ENCODE measurements at regions not wholly inside any gene's neighbourhood (a gene's known extent, or its start where the extent isn't known, plus 50 kb on each side); places are given as distances from the start of the nearest gene placed in this dataset.

- H3K4me2 ChIP-seq (ENCODE audit: low read length), result no peak overlapping the region
- peaks cover 8% of the 10 kb centered on the region for H3K4me1 ChIP-seq (ENCODE audit: control insufficient read depth, low read depth, low read length)
- no peak overlapping the region for H3K9ac ChIP-seq (ENCODE audit: low read length)
- peaks cover 1% of the 10 kb centered on the region for H3K79me1 ChIP-seq (ENCODE audit: low read length)
- no CpG with 5 or more reads among the region's 1 CpG for WGBS (ENCODE audit: extremely low coverage, insufficient coverage, low lambda C conversion rate)
- no peak overlapping the region for H3K4me3 ChIP-seq (ENCODE audit: low read length)
- H2AK5ac ChIP-seq (ENCODE audit: low read length), result no peak overlapping the region
- no peak for DNase-seq
- H3K79me2 ChIP-seq (ENCODE audit: control insufficient read depth, insufficient read depth, low read length), result peaks cover 2% of the 10 kb centered on the region
- no peak overlapping the region for H2BK120ac ChIP-seq (ENCODE audit: low read depth, low read length)
- H4K5ac ChIP-seq (ENCODE audit: low read length), result no peak overlapping the region
- H3K27me3 ChIP-seq (ENCODE audit: insufficient read depth, low read length, poor library complexity), result no peaks in the 10 kb centered on the region
- H3K36me3 ChIP-seq (ENCODE audit: control insufficient read depth, insufficient read depth, low read length), result no peaks in the 10 kb centered on the region
- H3K27ac ChIP-seq (ENCODE audit: low read depth, low read length), result no peak overlapping the region
- no peak overlapping the region for H3K56ac ChIP-seq (ENCODE audit: low read length)
- H2BK5ac ChIP-seq (ENCODE audit: low read length), result no peak overlapping the region
- H3K23ac ChIP-seq (ENCODE audit: low read length), result no peak overlapping the region
- no peak overlapping the region for H2BK15ac ChIP-seq (replicated peaks; ENCODE audit: low read depth)
- no peak overlapping the region for H4K8ac ChIP-seq (ENCODE audit: low read depth, low read length)
- no peak overlapping the region for H3K4ac ChIP-seq (ENCODE audit: low read depth, low read length)
- H3K18ac ChIP-seq (ENCODE audit: low read length), result no peak overlapping the region
Observed at GRCh38 chr1:39130325-39130724, 74.2 kb upstream of the MACF1 start.

- Histone ChIP-seq H3K4me1 (ENCODE audit: control insufficient read depth, low read depth, low read length) (peaks cover 8% of the 10 kb centered on the region), H3K9ac (ENCODE audit: low read length) (no peak overlapping the region), H3K79me2 (ENCODE audit: control insufficient read depth, insufficient read depth, low read length) (peaks cover 13% of the 10 kb centered on the region), H3K4me3 (ENCODE audit: low read length) (no peak overlapping the region), H3K23ac (ENCODE audit: low read length) (no peak overlapping the region), H3K27me3 (ENCODE audit: insufficient read depth, low read length, poor library complexity) (no peaks in the 10 kb centered on the region), H3K18ac (ENCODE audit: low read length) (no peak overlapping the region), H3K27ac (ENCODE audit: low read depth, low read length) (peak overlapping the region; percentile 86), H3K4me2 (ENCODE audit: low read length) (no peak overlapping the region), H2BK120ac (ENCODE audit: low read depth, low read length) (no peak overlapping the region), H4K8ac (ENCODE audit: low read depth, low read length) (no peak overlapping the region), H4K5ac (ENCODE audit: low read length) (no peak overlapping the region), H3K56ac (ENCODE audit: low read length) (no peak overlapping the region), H3K36me3 (ENCODE audit: control insufficient read depth, insufficient read depth, low read length) (no peaks in the 10 kb centered on the region), H2BK15ac (replicated peaks; ENCODE audit: low read depth) (no peak overlapping the region), H2BK5ac (ENCODE audit: low read length) (no peak overlapping the region), H2AK5ac (ENCODE audit: low read length) (no peak overlapping the region), H3K4ac (ENCODE audit: low read depth, low read length) (no peak overlapping the region), H3K79me1 (ENCODE audit: low read length) (peaks cover 9% of the 10 kb centered on the region)
- DNase-seq, result no peak
- WGBS (ENCODE audit: extremely low coverage, insufficient coverage, low lambda C conversion rate), result no CpG with 5 or more reads among the region's 2 CpGs
Observed at GRCh38 chr1:39131940-39132339, 72.6 kb upstream of the MACF1 start.

- Histone ChIP-seq H3K4me2 (ENCODE audit: low read length) (no peak overlapping the region), H3K18ac (ENCODE audit: low read length) (peak overlapping the region; percentile 89), H3K36me3 (ENCODE audit: control insufficient read depth, insufficient read depth, low read length) (no peaks in the 10 kb centered on the region), H4K5ac (ENCODE audit: low read length) (no peak overlapping the region), H2AK5ac (ENCODE audit: low read length) (no peak overlapping the region), H3K9ac (ENCODE audit: low read length) (no peak overlapping the region), H3K4me3 (ENCODE audit: low read length) (no peak overlapping the region), H2BK15ac (replicated peaks; ENCODE audit: low read depth) (no peak overlapping the region), H2BK5ac (ENCODE audit: low read length) (no peak overlapping the region), H3K23ac (ENCODE audit: low read length) (no peak overlapping the region), H3K4ac (ENCODE audit: low read depth, low read length) (no peak overlapping the region), H2BK120ac (ENCODE audit: low read depth, low read length) (no peak overlapping the region), H3K4me1 (ENCODE audit: control insufficient read depth, low read depth, low read length) (peaks cover 8% of the 10 kb centered on the region), H3K56ac (ENCODE audit: low read length) (peak overlapping the region; percentile 49), H4K8ac (ENCODE audit: low read depth, low read length) (no peak overlapping the region), H3K79me1 (ENCODE audit: low read length) (peaks cover 9% of the 10 kb centered on the region), H3K79me2 (ENCODE audit: control insufficient read depth, insufficient read depth, low read length) (peaks cover 18% of the 10 kb centered on the region), H3K27me3 (ENCODE audit: insufficient read depth, low read length, poor library complexity) (no peaks in the 10 kb centered on the region), H3K27ac (ENCODE audit: low read depth, low read length) (peak overlapping the region; percentile 86)
- DNase-seq, result peak; percentile 97
- no CpG with 5 or more reads among the region's 9 CpGs for WGBS (ENCODE audit: extremely low coverage, insufficient coverage, low lambda C conversion rate)
Observed at GRCh38 chr1:39132505-39133339, 71.8 kb upstream of the MACF1 start.

- H3K79me1 ChIP-seq (ENCODE audit: low read length), result peaks cover 9% of the 10 kb centered on the region
- H3K56ac ChIP-seq (ENCODE audit: low read length), result no peak overlapping the region
- no peaks in the 10 kb centered on the region for H3K36me3 ChIP-seq (ENCODE audit: control insufficient read depth, insufficient read depth, low read length)
- H2BK15ac ChIP-seq (replicated peaks; ENCODE audit: low read depth), result no peak overlapping the region
- peaks cover 8% of the 10 kb centered on the region for H3K4me1 ChIP-seq (ENCODE audit: control insufficient read depth, low read depth, low read length)
- H3K9ac ChIP-seq (ENCODE audit: low read length), result no peak overlapping the region
- DNase-seq, result no peak
- WGBS (ENCODE audit: extremely low coverage, insufficient coverage, low lambda C conversion rate), result no CpG with 5 or more reads among the region's 1 CpG
- H3K4me2 ChIP-seq (ENCODE audit: low read length), result no peak overlapping the region
- no peak overlapping the region for H3K23ac ChIP-seq (ENCODE audit: low read length)
- H3K27ac ChIP-seq (ENCODE audit: low read depth, low read length), result no peak overlapping the region
- no peak overlapping the region for H4K8ac ChIP-seq (ENCODE audit: low read depth, low read length)
- H3K18ac ChIP-seq (ENCODE audit: low read length), result no peak overlapping the region
- H2AK5ac ChIP-seq (ENCODE audit: low read length), result no peak overlapping the region
- no peaks in the 10 kb centered on the region for H3K27me3 ChIP-seq (ENCODE audit: insufficient read depth, low read length, poor library complexity)
- no peak overlapping the region for H2BK5ac ChIP-seq (ENCODE audit: low read length)
- no peak overlapping the region for H2BK120ac ChIP-seq (ENCODE audit: low read depth, low read length)
- H3K4me3 ChIP-seq (ENCODE audit: low read length), result no peak overlapping the region
- H3K79me2 ChIP-seq (ENCODE audit: control insufficient read depth, insufficient read depth, low read length), result peaks cover 18% of the 10 kb centered on the region
- H4K5ac ChIP-seq (ENCODE audit: low read length), result no peak overlapping the region
- no peak overlapping the region for H3K4ac ChIP-seq (ENCODE audit: low read depth, low read length)
Observed at GRCh38 chr1:39133340-39133684, 71.2 kb upstream of the MACF1 start.

GRCh38 chr1:39134768-39135333 lies 69.6 kb upstream of the MACF1 start:
- no peak overlapping the region for H3K56ac ChIP-seq (ENCODE audit: low read length)
- H3K36me3 ChIP-seq (ENCODE audit: control insufficient read depth, insufficient read depth, low read length), result no peaks in the 10 kb centered on the region
- H3K4me3 ChIP-seq (ENCODE audit: low read length), result no peak overlapping the region
- H3K27ac ChIP-seq (ENCODE audit: low read depth, low read length), result no peak overlapping the region
- H4K5ac ChIP-seq (ENCODE audit: low read length), result no peak overlapping the region
- H2AK5ac ChIP-seq (ENCODE audit: low read length), result no peak overlapping the region
- no peak overlapping the region for H2BK120ac ChIP-seq (ENCODE audit: low read depth, low read length)
- H3K18ac ChIP-seq (ENCODE audit: low read length), result no peak overlapping the region
- peaks cover 9% of the 10 kb centered on the region for H3K79me1 ChIP-seq (ENCODE audit: low read length)
- H3K4me1 ChIP-seq (ENCODE audit: control insufficient read depth, low read depth, low read length), result peaks cover 6% of the 10 kb centered on the region
- H3K23ac ChIP-seq (ENCODE audit: low read length), result no peak overlapping the region
- no peak overlapping the region for H4K8ac ChIP-seq (ENCODE audit: low read depth, low read length)
- H3K4ac ChIP-seq (ENCODE audit: low read depth, low read length), result no peak overlapping the region
- H3K4me2 ChIP-seq (ENCODE audit: low read length), result no peak overlapping the region
- no CpG with 5 or more reads among the region's 5 CpGs for WGBS (ENCODE audit: extremely low coverage, insufficient coverage, low lambda C conversion rate)
- H3K9ac ChIP-seq (ENCODE audit: low read length), result no peak overlapping the region
- H3K79me2 ChIP-seq (ENCODE audit: control insufficient read depth, insufficient read depth, low read length), result peaks cover 18% of the 10 kb centered on the region
- no peaks in the 10 kb centered on the region for H3K27me3 ChIP-seq (ENCODE audit: insufficient read depth, low read length, poor library complexity)
- no peak overlapping the region for H2BK5ac ChIP-seq (ENCODE audit: low read length)
- no peak for DNase-seq
- H2BK15ac ChIP-seq (replicated peaks; ENCODE audit: low read depth), result no peak overlapping the region
